ENCODE measurements at regions not wholly inside any gene's neighbourhood (a gene's known extent, or its start where the extent isn't known, plus 50 kb on each side); places are given as distances from the start of the nearest gene placed in this dataset.

GRCh38 chr12:23361971-23362370 is 587.5 kb downstream of the SOX5 start:
- TF ChIP-seq ZNF660 (tag by site-specific recombination; IDR thresholded peaks at IDR 0.05) (no peak), ZNF48 (tag by site-specific recombination; IDR thresholded peaks at IDR 0.05) (no peak)
- CTCF ChIA-PET, result interaction anchor here (0.6 to 1.1 kb wide), 6 partner anchors 63 to 1303 kb away, joined by 3 to 8 read pairs (median 4); no protein-coding TSS in a partner anchor
- Histone ChIP-seq H3K4me3 (ENCODE audit: low read depth, low read length) (no peak overlapping the region), H3K4me1 (ENCODE audit: control insufficient read depth, insufficient read depth, low read length) (no peaks in the 10 kb centered on the region), H3K27ac (ENCODE audit: extremely low read depth, low read depth, low read length) (no peak overlapping the region), H3K36me3 (ENCODE audit: control insufficient read depth in 2 of 2, insufficient read depth in 1 of 2, low read length in 2 of 2) (no peaks in the 10 kb centered on the region), H3K9me3 (ENCODE audit: control insufficient read depth, insufficient read depth, low read depth, low read length) (no peaks in the 10 kb centered on the region)
- POLR2A ChIA-PET, result no interaction called here

- CTCF ChIA-PET, result interaction anchor here (0.6 kb wide), 1 partner anchor 19 kb away, joined by 5 read pairs; no protein-coding TSS in a partner anchor
- H3K9me3 ChIP-seq (ENCODE audit: control insufficient read depth, insufficient read depth, low read depth, low read length), result no peaks in the 10 kb centered on the region
- H3K27ac ChIP-seq (ENCODE audit: extremely low read depth, low read depth, low read length), result no peak overlapping the region
- POLR2A ChIA-PET, result no interaction called here
- no peaks in the 10 kb centered on the region for H3K4me1 ChIP-seq (ENCODE audit: control insufficient read depth, insufficient read depth, low read length)
- no peaks in the 10 kb centered on the region for H3K36me3 ChIP-seq (ENCODE audit: control insufficient read depth in 2 of 2, insufficient read depth in 1 of 2, low read length in 2 of 2)
- H3K4me3 ChIP-seq (ENCODE audit: low read depth, low read length), result no peak overlapping the region
- TF ChIP-seq ZNF610 (tag by site-specific recombination; IDR thresholded peaks at IDR 0.05; ENCODE audit: borderline replicate concordance) (no peak), MYNN (tag by site-specific recombination; IDR thresholded peaks at IDR 0.05; ENCODE audit: borderline replicate concordance) (no peak)
Measured at GRCh38 chr12:23368590-23368989, 580.9 kb downstream of the SOX5 start.

- H3K9me3 ChIP-seq (ENCODE audit: control insufficient read depth, insufficient read depth, low read depth, low read length), result no peaks in the 10 kb centered on the region
- no peak overlapping the region for H3K27ac ChIP-seq (ENCODE audit: extremely low read depth, low read depth, low read length)
- CTCF ChIA-PET, result no interaction called here
- no peak overlapping the region for H3K4me3 ChIP-seq (ENCODE audit: low read depth, low read length)
- no peaks in the 10 kb centered on the region for H3K4me1 ChIP-seq (ENCODE audit: control insufficient read depth, insufficient read depth, low read length)
- H3K36me3 ChIP-seq (ENCODE audit: control insufficient read depth in 2 of 2, insufficient read depth in 1 of 2, low read length in 2 of 2), result no peaks in the 10 kb centered on the region
- TF ChIP-seq SALL2 (tag by site-specific recombination; IDR thresholded peaks at IDR 0.05; ENCODE audit: borderline replicate concordance) (no peak), ZNF488 (tag by site-specific recombination; IDR thresholded peaks at IDR 0.05) (no peak), HOXC10 (CRISPR knock-in tag; IDR thresholded peaks at IDR 0.05) (no peak), ZNF449 (tag by site-specific recombination; IDR thresholded peaks at IDR 0.05) (no peak), ZNF692 (tag by site-specific recombination; IDR thresholded peaks at IDR 0.05) (no peak), ZNF792 (tag by site-specific recombination; IDR thresholded peaks at IDR 0.05) (no peak), ZNF138 (tag by site-specific recombination; IDR thresholded peaks at IDR 0.05; ENCODE audit: borderline replicate concordance) (no peak), ZNF555 (tag by site-specific recombination; conservative IDR thresholded peaks at IDR 0.05) (no peak), ZNF837 (tag by site-specific recombination; IDR thresholded peaks at IDR 0.05) (no peak)
- POLR2A ChIA-PET, result no interaction called here
Measured at GRCh38 chr12:23375621-23376020, 573.8 kb downstream of the SOX5 start.

- TF ChIP-seq ZNF654 (tag by site-specific recombination; IDR thresholded peaks at IDR 0.05; ENCODE audit: low read depth) (peak; percentile 21; the same call in 1 of the 2 replicates), ZBTB21 (tag by site-specific recombination; IDR thresholded peaks at IDR 0.05) (no peak)
- POLR2A ChIA-PET, result no interaction called here
- H3K4me3 ChIP-seq (ENCODE audit: low read depth, low read length), result no peak overlapping the region
- H3K4me1 ChIP-seq (ENCODE audit: control insufficient read depth, insufficient read depth, low read length), result no peaks in the 10 kb centered on the region
- no peak overlapping the region for H3K27ac ChIP-seq (ENCODE audit: extremely low read depth, low read depth, low read length)
- CTCF ChIA-PET, result no interaction called here
- H3K36me3 ChIP-seq (ENCODE audit: control insufficient read depth in 2 of 2, insufficient read depth in 1 of 2, low read length in 2 of 2), result no peaks in the 10 kb centered on the region
- H3K9me3 ChIP-seq (ENCODE audit: control insufficient read depth, insufficient read depth, low read depth, low read length), result no peaks in the 10 kb centered on the region
Measured at GRCh38 chr12:23376238-23376637, 573.2 kb downstream of the SOX5 start.
